Skin of body (tissue), 1 donor: ENCODE measurements at regions not wholly inside any gene's neighbourhood (a gene's known extent, or its start where the extent isn't known, plus 50 kb on each side); places are given as distances from the start of the nearest gene placed in this dataset.
"Not testable (repeated sequence)": the region's sequence is repeated elsewhere in the genome, so short reads cannot be mapped to it uniquely, and the experiment has no call there.

Experiments
- DNase-seq: peaks from one replicate; lab custom pipeline; 2025; lab: John Stamatoyannopoulos, UW

GRCh38 chr4:17246656-17247055 is 265.2 kb downstream of the QDPR start:
- no peak for DNase-seq

GRCh38 chr4:17241835-17242234 is 270.1 kb downstream of the QDPR start:
- no peak for DNase-seq

- no peak for DNase-seq
Observed at GRCh38 chr4:17238633-17239032, 273.3 kb downstream of the QDPR start.

- no peak for DNase-seq
Observed at GRCh38 chr4:17236686-17237085, 275.2 kb downstream of the QDPR start.

GRCh38 chr4:17234678-17235077 is 277.2 kb downstream of the QDPR start:
- DNase-seq = no peak

- DNase-seq = no peak
Observed at GRCh38 chr4:17232566-17233253, 279.2 kb downstream of the QDPR start.

- DNase-seq = not testable (repeated sequence)
Observed at GRCh38 chr4:17231880-17232475, 279.9 kb downstream of the QDPR start.

- no peak for DNase-seq
Observed at GRCh38 chr4:17230727-17231126, 281.2 kb downstream of the QDPR start.

GRCh38 chr4:17220816-17221215 is 291.1 kb downstream of the QDPR start:
- no peak for DNase-seq

- peak; percentile 87 for DNase-seq
Observed at GRCh38 chr4:17218786-17219185, 293.1 kb downstream of the QDPR start.

GRCh38 chr4:17206829-17207801 is 304.8 kb downstream of the QDPR start:
- peak; percentile 34 for DNase-seq

GRCh38 chr4:17204908-17205307 is 306.5 kb upstream of the LDB2 start:
- no peak for DNase-seq

GRCh38 chr4:17203797-17204196 is 305.4 kb upstream of the LDB2 start:
- DNase-seq = peak; percentile 27

GRCh38 chr4:17197070-17197469 is 298.6 kb upstream of the LDB2 start:
- no peak for DNase-seq

GRCh38 chr4:17195461-17196275 is 297.2 kb upstream of the LDB2 start:
- DNase-seq = peak; percentile 77

- DNase-seq = no peak
Observed at GRCh38 chr4:17194586-17194985, 296.1 kb upstream of the LDB2 start.

GRCh38 chr4:17189759-17190158 is 291.3 kb upstream of the LDB2 start:
- no peak for DNase-seq

GRCh38 chr4:17189401-17189720 is 290.9 kb upstream of the LDB2 start:
- DNase-seq = peak; percentile 88

- peak; percentile 96 for DNase-seq
Observed at GRCh38 chr4:17188547-17189400, 290.3 kb upstream of the LDB2 start.

- DNase-seq = peak; percentile 93
Observed at GRCh38 chr4:17188125-17188524, 289.7 kb upstream of the LDB2 start.
